ENCODE measurements at regions not wholly inside any gene's neighbourhood (a gene's known extent, or its start where the extent isn't known, plus 50 kb on each side); places are given as distances from the start of the nearest gene placed in this dataset.

- DNase-seq (no peak), ATAC-seq (no peak)
- Histone ChIP-seq H3K4me3 (ENCODE audit: low read length) (no peak overlapping the region), H3K27ac (ENCODE audit: low read length) (no peak overlapping the region), H3K4me1 (ENCODE audit: control insufficient read depth, insufficient read depth, low read length) (no peaks in the 10 kb centered on the region), H3K9me3 (ENCODE audit: control insufficient read depth, low read length) (no peaks in the 10 kb centered on the region), H3K27me3 (ENCODE audit: control insufficient read depth, insufficient read depth) (no peaks in the 10 kb centered on the region)
- intact Hi-C loops (cut with DNase I) = no loop called here
- WGBS = 80% methylated on average over 3 of the region's 3 CpGs
Measured at GRCh38 chr3:21801631-21802030, 50.6 kb upstream of the ZNF385D start.

- intact Hi-C loops (cut with DNase I) = no loop called here
- Histone ChIP-seq H3K4me1 (ENCODE audit: control insufficient read depth, insufficient read depth, low read length) (no peaks in the 10 kb centered on the region), H3K4me3 (ENCODE audit: low read length) (no peak overlapping the region), H3K27ac (ENCODE audit: low read length) (no peak overlapping the region), H3K27me3 (ENCODE audit: control insufficient read depth, insufficient read depth) (no peaks in the 10 kb centered on the region), H3K9me3 (ENCODE audit: control insufficient read depth, low read length) (no peaks in the 10 kb centered on the region)
- ATAC-seq (peak in 1 of 2 donors; percentile 66), DNase-seq (no peak)
- whole genome bisulfite sequencing = 55% methylated on average over 1 of the region's 1 CpG
Measured at GRCh38 chr3:21803604-21804003, 52.6 kb upstream of the ZNF385D start.

- no peaks in the 10 kb centered on the region for H3K4me1 ChIP-seq (ENCODE audit: control insufficient read depth, insufficient read depth, low read length)
- no peak for ATAC-seq
Measured at GRCh38 chr3:21804330-21804729, 53.3 kb upstream of the ZNF385D start.

GRCh38 chr3:21806733-21807132 lies 55.7 kb upstream of the ZNF385D start:
- Histone ChIP-seq H3K27ac (ENCODE audit: low read length) (no peak overlapping the region), H3K9me3 (ENCODE audit: control insufficient read depth, low read length) (no peaks in the 10 kb centered on the region), H3K4me3 (ENCODE audit: low read length) (no peak overlapping the region), H3K4me1 (ENCODE audit: control insufficient read depth, insufficient read depth, low read length) (no peaks in the 10 kb centered on the region), H3K27me3 (ENCODE audit: control insufficient read depth, insufficient read depth) (no peaks in the 10 kb centered on the region)
- no peak for DNase-seq
- 58% methylated on average over 1 of the region's 1 CpG for WGBS
- no peak for ATAC-seq
- intact Hi-C loops (cut with DNase I) = no loop called here

More at GRCh38 chr3:21804330-21804729, 53.3 kb upstream of the ZNF385D start:
- 39% methylated on average over 2 of the region's 2 CpGs for WGBS
- Histone ChIP-seq H3K9me3 (ENCODE audit: control insufficient read depth, low read length) (no peaks in the 10 kb centered on the region), H3K27ac (ENCODE audit: low read length) (no peak overlapping the region), H3K27me3 (ENCODE audit: control insufficient read depth, insufficient read depth) (no peaks in the 10 kb centered on the region), H3K4me3 (ENCODE audit: low read length) (no peak overlapping the region)
- intact Hi-C loops (cut with DNase I) = no loop called here
- no peak for DNase-seq

- whole genome bisulfite sequencing = 91% methylated on average over 12 of the region's 12 CpGs
- intact Hi-C loops (cut with DNase I) = no loop called here
- Histone ChIP-seq H3K4me3 (ENCODE audit: low read length) (no peak overlapping the region), H3K27ac (ENCODE audit: low read length) (no peak overlapping the region), H3K9me3 (ENCODE audit: control insufficient read depth, low read length) (no peaks in the 10 kb centered on the region), H3K4me1 (ENCODE audit: control insufficient read depth, insufficient read depth, low read length) (no peaks in the 10 kb centered on the region), H3K27me3 (ENCODE audit: control insufficient read depth, insufficient read depth) (no peaks in the 10 kb centered on the region)
- DNase-seq (no peak), ATAC-seq (no peak)
Measured at GRCh38 chr3:21825684-21826083, 74.7 kb upstream of the ZNF385D start.

GRCh38 chr3:21826416-21826815 lies 75.4 kb upstream of the ZNF385D start:
- intact Hi-C loops (cut with DNase I) = no loop called here
- Histone ChIP-seq H3K4me1 (ENCODE audit: control insufficient read depth, insufficient read depth, low read length) (no peaks in the 10 kb centered on the region), H3K27me3 (ENCODE audit: control insufficient read depth, insufficient read depth) (no peaks in the 10 kb centered on the region), H3K27ac (ENCODE audit: low read length) (no peak overlapping the region), H3K4me3 (ENCODE audit: low read length) (no peak overlapping the region), H3K9me3 (ENCODE audit: control insufficient read depth, low read length) (no peaks in the 10 kb centered on the region)
- WGBS = 6% methylated on average over 1 of the region's 1 CpG
- ATAC-seq (peak in 1 of 2 donors; percentile 36), DNase-seq (no peak)

DNA sequence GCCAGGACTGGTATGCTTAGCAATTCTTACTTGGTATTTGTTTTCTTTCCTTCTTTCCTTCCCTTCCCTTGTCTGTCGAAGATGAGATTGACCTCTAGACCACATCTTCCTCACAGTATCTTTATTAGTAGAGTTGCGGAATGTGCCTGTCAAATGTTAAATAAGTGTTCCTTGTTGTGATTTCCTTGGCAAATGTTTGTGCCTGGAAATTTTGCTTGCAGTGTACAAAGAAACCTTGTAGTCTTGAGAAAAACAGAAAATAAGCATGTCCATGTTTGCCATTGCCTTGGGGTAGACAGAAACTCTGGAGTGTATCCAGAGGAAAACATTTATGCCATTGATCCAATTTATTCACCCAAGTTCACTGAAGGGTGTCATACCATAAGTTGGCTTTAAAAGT lies 79.5 kb upstream of the ZNF385D start:
- no peaks in the 10 kb centered on the region for H3K27me3 ChIP-seq (ENCODE audit: control insufficient read depth, insufficient read depth)
- intact Hi-C loops (cut with DNase I) = loop anchor here in 1 of 4 donors (10.0 kb wide), 1 partner anchor 76 kb away; the partner anchor contains the start of gene ZNF385D
- H3K4me1 ChIP-seq (ENCODE audit: control insufficient read depth, insufficient read depth, low read length) = no peaks in the 10 kb centered on the region
- H3K4me3 ChIP-seq (ENCODE audit: low read length) = no peak overlapping the region
- ATAC-seq (no peak), DNase-seq (no peak)
- H3K9me3 ChIP-seq (ENCODE audit: control insufficient read depth, low read length) = no peaks in the 10 kb centered on the region
- no peak overlapping the region for H3K27ac ChIP-seq (ENCODE audit: low read length)
- WGBS = 64% methylated on average over 2 of the region's 2 CpGs

DNA sequence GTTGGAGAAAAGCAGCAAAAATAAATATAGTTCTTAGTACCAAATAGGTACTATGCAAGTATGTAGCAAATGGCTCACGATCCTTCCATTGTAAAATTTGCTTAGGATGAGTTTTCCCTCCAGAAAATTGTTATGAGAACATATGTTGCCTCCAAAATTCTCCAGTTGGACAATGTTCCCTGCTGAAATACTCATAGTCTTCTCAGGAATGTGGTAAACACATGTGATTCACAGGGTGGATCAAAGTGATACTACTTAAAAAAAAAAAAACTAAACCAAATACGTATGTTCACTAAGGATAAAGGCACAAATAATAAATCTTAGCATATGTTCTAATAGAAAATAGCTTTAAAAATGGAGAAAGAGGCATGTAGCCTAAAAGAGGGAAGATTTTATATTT lies 84.3 kb upstream of the ZNF385D start:
- intact Hi-C loops (cut with DNase I) = loop anchor here in 1 of 4 donors (10.0 kb wide), 1 partner anchor 80 kb away; the partner anchor contains the start of gene ZNF385D
- ATAC-seq (no peak), DNase-seq (no peak)
- Histone ChIP-seq H3K4me3 (ENCODE audit: low read length) (no peak overlapping the region), H3K27ac (ENCODE audit: low read length) (no peak overlapping the region), H3K9me3 (ENCODE audit: control insufficient read depth, low read length) (no peaks in the 10 kb centered on the region), H3K4me1 (ENCODE audit: control insufficient read depth, insufficient read depth, low read length) (no peaks in the 10 kb centered on the region), H3K27me3 (ENCODE audit: control insufficient read depth, insufficient read depth) (no peaks in the 10 kb centered on the region)
- WGBS = 88% methylated on average over 2 of the region's 2 CpGs

DNA sequence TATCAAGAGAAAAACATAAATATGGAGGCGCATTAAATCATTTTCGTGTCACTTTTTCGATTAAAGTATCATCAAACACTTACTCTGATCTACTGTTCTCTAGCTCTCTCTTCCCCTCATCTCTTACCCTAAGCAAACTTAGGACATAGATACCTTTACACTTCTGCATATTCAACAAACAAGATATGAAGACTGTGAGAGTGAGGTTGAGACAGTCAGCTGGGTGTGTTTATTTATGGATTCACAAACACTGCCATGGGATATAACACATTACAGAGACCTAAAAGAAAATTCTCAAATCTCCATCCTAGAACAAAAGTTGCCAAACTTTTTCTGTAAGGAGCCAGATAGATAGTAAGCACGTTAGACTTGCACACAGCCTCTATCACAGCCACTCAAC lies 85.2 kb upstream of the ZNF385D start:
- 75% methylated on average over 4 of the region's 4 CpGs for WGBS
- Histone ChIP-seq H3K27me3 (ENCODE audit: control insufficient read depth, insufficient read depth) (no peaks in the 10 kb centered on the region), H3K9me3 (ENCODE audit: control insufficient read depth, low read length) (no peaks in the 10 kb centered on the region), H3K4me3 (ENCODE audit: low read length) (no peak overlapping the region), H3K4me1 (ENCODE audit: control insufficient read depth, insufficient read depth, low read length) (no peaks in the 10 kb centered on the region), H3K27ac (ENCODE audit: low read length) (no peak overlapping the region)
- no peak for DNase-seq
- ATAC-seq = no peak
- intact Hi-C loops (cut with DNase I) = loop anchor here in 1 of 4 donors (10.0 kb wide), 1 partner anchor 81 kb away; the partner anchor contains the start of gene ZNF385D

GRCh38 chr3:21839176-21839575 lies 88.2 kb upstream of the ZNF385D start:
- Histone ChIP-seq H3K4me1 (ENCODE audit: control insufficient read depth, insufficient read depth, low read length) (no peaks in the 10 kb centered on the region), H3K9me3 (ENCODE audit: control insufficient read depth, low read length) (no peaks in the 10 kb centered on the region), H3K27me3 (ENCODE audit: control insufficient read depth, insufficient read depth) (no peaks in the 10 kb centered on the region), H3K27ac (ENCODE audit: low read length) (no peak overlapping the region), H3K4me3 (ENCODE audit: low read length) (no peak overlapping the region)
- no peak for DNase-seq
- intact Hi-C loops (cut with DNase I) = loop anchor here in 1 of 4 donors (10.0 kb wide), 1 partner anchor 84 kb away; the partner anchor contains the start of gene ZNF385D
- WGBS = 60% methylated on average over 1 of the region's 1 CpG
- no peak for ATAC-seq

- ATAC-seq (peak; percentile 75 to 85), DNase-seq (peak in 1 of 3 donors; percentile 32)
- Histone ChIP-seq H3K27me3 (ENCODE audit: control insufficient read depth, insufficient read depth) (no peaks in the 10 kb centered on the region), H3K4me1 (ENCODE audit: control insufficient read depth, insufficient read depth, low read length) (no peaks in the 10 kb centered on the region), H3K9me3 (ENCODE audit: control insufficient read depth, low read length) (no peaks in the 10 kb centered on the region), H3K4me3 (ENCODE audit: low read length) (no peak overlapping the region), H3K27ac (ENCODE audit: low read length) (no peak overlapping the region)
- intact Hi-C loops (cut with DNase I) = loop anchor here in 1 of 4 donors (10.0 kb wide), 1 partner anchor 85 kb away; the partner anchor contains the start of gene ZNF385D
- 87% methylated on average over 3 of the region's 3 CpGs for WGBS
Measured at GRCh38 chr3:21839592-21839991, 88.6 kb upstream of the ZNF385D start.

- no peaks in the 10 kb centered on the region for H3K27me3 ChIP-seq (ENCODE audit: control insufficient read depth, insufficient read depth)
- ATAC-seq (no peak), DNase-seq (no peak)
- H3K4me1 ChIP-seq (ENCODE audit: control insufficient read depth, insufficient read depth, low read length) = no peaks in the 10 kb centered on the region
- no peak overlapping the region for H3K4me3 ChIP-seq (ENCODE audit: low read length)
- H3K27ac ChIP-seq (ENCODE audit: low read length) = no peak overlapping the region
- WGBS = 88% methylated on average over 2 of the region's 2 CpGs
- H3K9me3 ChIP-seq (ENCODE audit: control insufficient read depth, low read length) = no peaks in the 10 kb centered on the region
- intact Hi-C loops (cut with DNase I) = no loop called here
Measured at GRCh38 chr3:21847005-21847404, 96.0 kb upstream of the ZNF385D start.

All from right cardiac atrium (tissue), 5 donors.